A549 (cell line): ENCODE measurements at regions not wholly inside any gene's neighbourhood (a gene's known extent, or its start where the extent isn't known, plus 50 kb on each side); places are given as distances from the start of the nearest gene placed in this dataset.

ENCODE experiments used
- ESRRA ChIP-seq: fragments of 150-350 bp; IDR thresholded peaks from 2 replicates; pipeline ENCODE4 v1.6.1; 2014; ENCODE audit warnings: mild to moderate bottlenecking, low read length, borderline replicate concordance
- POLR2A ChIP-seq: IDR thresholded peaks from 2 replicates; pipeline ENCODE4 v1.6.1; 2012; ENCODE audit warnings: mild to moderate bottlenecking, low read length
- SMC3 ChIP-seq: fragments of >200 bp; sonication (Bioruptor Twin); formaldehyde crosslinking; IDR thresholded peaks from 3 replicates; pipeline ENCODE4 v1.6.1; 2018; ENCODE audit warnings: inconsistent platforms
- TF ChIP-seq, protein P1 (sequence below): fragments of >200 bp; sonication (Bioruptor Twin); formaldehyde crosslinking; IDR thresholded peaks from 3 replicates; pipeline ENCODE4 v1.5.1; 2016
- TF ChIP-seq, protein P2 (sequence below): fragments of 150-350 bp; IDR thresholded peaks from 2 replicates; pipeline ENCODE4 v1.6.1; 2014; ENCODE audit warnings: low read depth, mild to moderate bottlenecking, low read length

DNA sequence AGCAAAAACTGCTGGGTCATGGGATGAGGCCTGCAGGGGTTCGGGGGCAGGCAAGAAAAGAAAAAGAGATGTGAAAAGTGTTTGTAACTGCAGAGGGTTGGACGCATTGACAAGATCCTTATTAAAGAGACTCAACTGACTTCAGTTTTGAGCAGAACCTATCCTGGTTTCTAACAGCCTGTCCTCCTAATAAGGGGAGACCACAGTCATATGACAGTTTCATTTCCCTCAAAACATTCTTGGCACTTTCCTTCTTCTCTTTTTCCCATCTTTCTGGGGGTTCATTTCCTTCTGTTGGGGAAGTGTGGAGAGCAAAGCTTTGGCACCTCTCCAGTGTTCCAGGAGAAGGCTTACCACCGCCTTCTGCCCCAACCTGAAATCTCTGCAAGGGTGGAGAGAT, 118.5 kb downstream of the MAF start:
- TF ChIP-seq, protein P1, sequence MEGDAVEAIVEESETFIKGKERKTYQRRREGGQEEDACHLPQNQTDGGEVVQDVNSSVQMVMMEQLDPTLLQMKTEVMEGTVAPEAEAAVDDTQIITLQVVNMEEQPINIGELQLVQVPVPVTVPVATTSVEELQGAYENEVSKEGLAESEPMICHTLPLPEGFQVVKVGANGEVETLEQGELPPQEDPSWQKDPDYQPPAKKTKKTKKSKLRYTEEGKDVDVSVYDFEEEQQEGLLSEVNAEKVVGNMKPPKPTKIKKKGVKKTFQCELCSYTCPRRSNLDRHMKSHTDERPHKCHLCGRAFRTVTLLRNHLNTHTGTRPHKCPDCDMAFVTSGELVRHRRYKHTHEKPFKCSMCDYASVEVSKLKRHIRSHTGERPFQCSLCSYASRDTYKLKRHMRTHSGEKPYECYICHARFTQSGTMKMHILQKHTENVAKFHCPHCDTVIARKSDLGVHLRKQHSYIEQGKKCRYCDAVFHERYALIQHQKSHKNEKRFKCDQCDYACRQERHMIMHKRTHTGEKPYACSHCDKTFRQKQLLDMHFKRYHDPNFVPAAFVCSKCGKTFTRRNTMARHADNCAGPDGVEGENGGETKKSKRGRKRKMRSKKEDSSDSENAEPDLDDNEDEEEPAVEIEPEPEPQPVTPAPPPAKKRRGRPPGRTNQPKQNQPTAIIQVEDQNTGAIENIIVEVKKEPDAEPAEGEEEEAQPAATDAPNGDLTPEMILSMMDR: no peak
- TF ChIP-seq POLR2A (no peak), ESRRA (no peak), SMC3 (no peak)
- TF ChIP-seq, protein P2, sequence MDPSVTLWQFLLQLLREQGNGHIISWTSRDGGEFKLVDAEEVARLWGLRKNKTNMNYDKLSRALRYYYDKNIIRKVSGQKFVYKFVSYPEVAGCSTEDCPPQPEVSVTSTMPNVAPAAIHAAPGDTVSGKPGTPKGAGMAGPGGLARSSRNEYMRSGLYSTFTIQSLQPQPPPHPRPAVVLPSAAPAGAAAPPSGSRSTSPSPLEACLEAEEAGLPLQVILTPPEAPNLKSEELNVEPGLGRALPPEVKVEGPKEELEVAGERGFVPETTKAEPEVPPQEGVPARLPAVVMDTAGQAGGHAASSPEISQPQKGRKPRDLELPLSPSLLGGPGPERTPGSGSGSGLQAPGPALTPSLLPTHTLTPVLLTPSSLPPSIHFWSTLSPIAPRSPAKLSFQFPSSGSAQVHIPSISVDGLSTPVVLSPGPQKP: no peak
